H9 (cell line): ENCODE measurements at regions not wholly inside any gene's neighbourhood (a gene's known extent, or its start where the extent isn't known, plus 50 kb on each side); places are given as distances from the start of the nearest gene placed in this dataset.

ENCODE experiments used
- DNase-seq: peaks from one replicate; pipeline ENCODE4 v3.0.0-alpha.2; 2017
- H2AFZ ChIP-seq: one replicate; pipeline ENCODE4 v1.6.1; 2013; ENCODE audit warnings: mild to moderate bottlenecking, low read length, control low read depth, moderate library complexity
- H2AK5ac ChIP-seq: 2 replicates; pipeline ENCODE4 v1.6.1; 2013; ENCODE audit warnings: low read length, control low read depth, mixed read lengths; ENCODE audit not compliant: insufficient read length
- H2BK120ac ChIP-seq: one replicate; pipeline ENCODE4 v1.6.1; 2013; ENCODE audit warnings: low read depth, mild to moderate bottlenecking, low read length, control low read depth, inconsistent platforms; ENCODE audit not compliant: poor library complexity, severe bottlenecking
- H2BK12ac ChIP-seq: 2 replicates; pipeline ENCODE4 v1.6.1; 2013; ENCODE audit warnings: low read length, control low read depth, mixed read lengths, low read depth; ENCODE audit not compliant: insufficient read length
- H2BK15ac ChIP-seq: 2 replicates; pipeline ENCODE4 v1.6.1; 2013; ENCODE audit warnings: low read depth, low read length, control low read depth
- H2BK20ac ChIP-seq: one replicate; pipeline ENCODE4 v1.6.1; 2013; ENCODE audit warnings: low read depth, mild to moderate bottlenecking, low read length, control low read depth, inconsistent platforms; ENCODE audit not compliant: poor library complexity, severe bottlenecking
- H2BK5ac ChIP-seq: 2 replicates; pipeline ENCODE4 v1.6.1; 2013; ENCODE audit warnings: low read length, control low read depth, mixed read lengths; ENCODE audit not compliant: insufficient read length
- H3K14ac ChIP-seq: 2 replicates; pipeline ENCODE4 v1.6.1; 2013; ENCODE audit warnings: low read length, control low read depth; ENCODE audit not compliant: insufficient read depth
- H3K18ac ChIP-seq: 2 replicates; pipeline ENCODE4 v1.6.1; 2013; ENCODE audit warnings: low read depth, mild to moderate bottlenecking, mixed read lengths, low read length, control low read depth; ENCODE audit not compliant: insufficient read length
- H3K23ac ChIP-seq: 2 replicates; pipeline ENCODE4 v1.6.1; 2013; ENCODE audit warnings: low read length, control low read depth, mixed read lengths, low read depth; ENCODE audit not compliant: insufficient read length
- H3K23me2 ChIP-seq: 2 replicates; pipeline ENCODE4 v1.6.1; 2013; ENCODE audit warnings: low read depth, mild to moderate bottlenecking, mixed read lengths, low read length, control low read depth; ENCODE audit not compliant: insufficient read length, poor library complexity, severe bottlenecking
- H3K27ac ChIP-seq: 2 replicates; pipeline ENCODE4 v1.5.1; 2013; ENCODE audit warnings: low read length, control low read depth, mixed read lengths, low read depth; ENCODE audit not compliant: insufficient read length
- H3K27me3 ChIP-seq: 2 replicates; pipeline ENCODE4 v1.6.1; 2013; ENCODE audit warnings: low read length, control low read depth, inconsistent platforms; ENCODE audit not compliant: insufficient read depth
- H3K4ac ChIP-seq: 2 replicates; pipeline ENCODE4 v1.6.1; 2013; ENCODE audit warnings: low read depth, mild to moderate bottlenecking, control low read depth, inconsistent platforms, low read length, moderate library complexity
- H3K4me1 ChIP-seq: 2 replicates; pipeline ENCODE4 v1.6.1; 2013; ENCODE audit warnings: low read length, control low read depth, inconsistent platforms; ENCODE audit not compliant: insufficient read depth
- H3K4me2 ChIP-seq: 2 replicates; pipeline ENCODE4 v1.6.1; 2013; ENCODE audit warnings: low read length, control low read depth, mixed read lengths; ENCODE audit not compliant: insufficient read length, insufficient read depth
- H3K56ac ChIP-seq: 2 replicates; pipeline ENCODE4 v1.6.1; 2013; ENCODE audit warnings: low read depth, mild to moderate bottlenecking, mixed read lengths, low read length, control low read depth; ENCODE audit not compliant: insufficient read length
- H3K79me1 ChIP-seq: 2 replicates; pipeline ENCODE4 v1.6.1; 2013; ENCODE audit warnings: low read depth, mild to moderate bottlenecking, moderate library complexity, low read length, control low read depth, inconsistent platforms; ENCODE audit not compliant: insufficient read depth, poor library complexity, severe bottlenecking
- H3K79me2 ChIP-seq: 2 replicates; pipeline ENCODE4 v1.6.1; 2013; ENCODE audit warnings: low read length, control low read depth, inconsistent platforms; ENCODE audit not compliant: insufficient read depth
- H3K9ac ChIP-seq: 2 replicates; pipeline ENCODE4 v1.6.1; 2013; ENCODE audit warnings: low read length, control low read depth, mixed read lengths; ENCODE audit not compliant: insufficient read length; ENCODE audit errors: extremely low read depth
- H3K9me3 ChIP-seq: one replicate; pipeline ENCODE4 v1.6.1; 2013; ENCODE audit warnings: low read depth, low read length, inconsistent platforms; ENCODE audit not compliant: control insufficient read depth
- H3T11ph ChIP-seq: one replicate; pipeline ENCODE4 v1.6.1; 2013; ENCODE audit warnings: mild to moderate bottlenecking, low read length, control low read depth, inconsistent platforms
- H4K20me1 ChIP-seq: one replicate; pipeline ENCODE4 v1.6.1; 2013; ENCODE audit not compliant: control insufficient read depth, insufficient read length, insufficient read depth
- H4K5ac ChIP-seq: 2 replicates; pipeline ENCODE4 v1.6.1; 2013; ENCODE audit warnings: low read depth, mild to moderate bottlenecking, mixed read lengths, low read length, control low read depth; ENCODE audit not compliant: insufficient read length
- H4K8ac ChIP-seq: replicated peaks from 2 replicates; pipeline ENCODE4 v1.6.1; 2013; ENCODE audit warnings: low read length, control low read depth, mixed read lengths, low read depth; ENCODE audit not compliant: insufficient read length
- H4K91ac ChIP-seq: 2 replicates; pipeline ENCODE4 v1.6.1; 2013; ENCODE audit warnings: low read depth, mild to moderate bottlenecking, moderate library complexity, mixed read lengths, low read length, control low read depth; ENCODE audit not compliant: insufficient read length
- H3K27ac Mint-ChIP-seq, 3 experiments: 2 replicates in 2 of 3; 3 replicates in 1 of 3; pipeline ENCODE4 v1.8.0; 2020 to 2021; ENCODE audit warnings: mixed read lengths in 3 of 3, mild to moderate bottlenecking in 1 of 3, moderate library complexity in 1 of 3
- H3K27me3 Mint-ChIP-seq: 2 replicates; pipeline ENCODE4 v1.8.0; 2021; ENCODE audit warnings: low read depth, mild to moderate bottlenecking, moderate library complexity, mixed read lengths
- H3K36me3 Mint-ChIP-seq, 3 experiments: 2 replicates in 2 of 3; 3 replicates in 1 of 3; pipeline ENCODE4 v1.8.0; 2020 to 2021; ENCODE audit warnings: low read depth in 3 of 3, mixed read lengths in 3 of 3; ENCODE audit not compliant: insufficient read depth in 1 of 3
- H3K4me1 Mint-ChIP-seq, 2 experiments: 2 replicates each; pipeline ENCODE4 v1.8.0; 2020; ENCODE audit warnings: mixed read lengths in 2 of 2
- H3K4me3 Mint-ChIP-seq, 2 experiments: 2 replicates in 1 of 2; 3 replicates in 1 of 2; pipeline ENCODE4 v1.8.0; 2020 to 2021; ENCODE audit warnings: mild to moderate bottlenecking in 2 of 2, mixed read lengths in 2 of 2, moderate library complexity in 1 of 2
- H3K9me3 Mint-ChIP-seq, 2 experiments: 2 replicates in 1 of 2; 3 replicates in 1 of 2; pipeline ENCODE4 v1.8.0; 2020; ENCODE audit warnings: mild to moderate bottlenecking in 2 of 2, mixed read lengths in 2 of 2, moderate library complexity in 1 of 2
- CTCF ChIP-seq: fragments of 200-600 bp; sonication (generic); conservative IDR thresholded peaks from 3 replicates; pipeline ENCODE4 v1.8.0; 2021; ENCODE audit warnings: antibody characterized with exemption, mild to moderate bottlenecking
- WGBS: extraction: QIAGEN DNeasy Blood & Tissue Kit; methylation state at CpG from one replicate; pipeline ENCODE4 v1.1.7; 2013; ENCODE audit warnings: missing lambda C conversion rate, low lambda C conversion rate, mixed read lengths; ENCODE audit not compliant: insufficient read length; ENCODE audit errors: extremely low coverage; 5-methylcytosine and 5-hydroxymethylcytosine counted together

- H3K4me2 ChIP-seq: no peak overlapping the region
- no peak overlapping the region for H3K4ac ChIP-seq
- Mint-ChIP-seq H3K9me3 (no peaks in the 10 kb centered on the region), H3K27me3 (no peaks in the 10 kb centered on the region), H3K4me1 (no peaks in the 10 kb centered on the region), H3K27ac (no peak overlapping the region), H3K36me3 (no peaks in the 10 kb centered on the region), H3K4me3 (no peak overlapping the region)
- H4K20me1 ChIP-seq: no peaks in the 10 kb centered on the region
- no peaks in the 10 kb centered on the region for H3K27me3 ChIP-seq
- H3T11ph ChIP-seq: no peak overlapping the region
- DNase-seq: no peak
- H2BK5ac ChIP-seq: no peak overlapping the region
- no peak overlapping the region for H3K9ac ChIP-seq
- H2BK15ac ChIP-seq: no peak overlapping the region
- H3K14ac ChIP-seq: no peak overlapping the region
- no peak overlapping the region for H2AFZ ChIP-seq
- H2BK20ac ChIP-seq: no peak overlapping the region
- no peaks in the 10 kb centered on the region for H3K23me2 ChIP-seq
- H3K56ac ChIP-seq: no peak overlapping the region
- H3K4me1 ChIP-seq: no peaks in the 10 kb centered on the region
- H4K91ac ChIP-seq: no peak overlapping the region
- no peak overlapping the region for H3K27ac ChIP-seq
- no peaks in the 10 kb centered on the region for H3K79me2 ChIP-seq
- no peak overlapping the region for H3K23ac ChIP-seq
- no peak for TF ChIP-seq CTCF
- no peak overlapping the region for H4K8ac ChIP-seq
- no peak overlapping the region for H3K18ac ChIP-seq
- no peak overlapping the region for H4K5ac ChIP-seq
- H2BK120ac ChIP-seq: no peak overlapping the region
- WGBS: no CpG with 5 or more reads among the region's 2 CpGs
- H3K9me3 ChIP-seq: no peaks in the 10 kb centered on the region
- no peak overlapping the region for H2AK5ac ChIP-seq
- no peaks in the 10 kb centered on the region for H3K79me1 ChIP-seq
- H2BK12ac ChIP-seq: no peak overlapping the region
Measured at GRCh38 chr5:8137941-8138550, 269.1 kb downstream of the MTRR start.
